GM19438 (cell line): ENCODE measurements at regions not wholly inside any gene's neighbourhood (a gene's known extent, or its start where the extent isn't known, plus 50 kb on each side); places are given as distances from the start of the nearest gene placed in this dataset.
"Not testable (repeated sequence)": the region's sequence is repeated elsewhere in the genome, so short reads cannot be mapped to it uniquely, and the experiment has no call there.

Source experiments
- ATAC-seq: cut with Tn5 transposase; IDR thresholded peaks from one replicate; pipeline ENCODE4 v1.9.1; 2021; ENCODE audit warnings: low read depth; ENCODE audit not compliant: unreplicated experiment

DNA sequence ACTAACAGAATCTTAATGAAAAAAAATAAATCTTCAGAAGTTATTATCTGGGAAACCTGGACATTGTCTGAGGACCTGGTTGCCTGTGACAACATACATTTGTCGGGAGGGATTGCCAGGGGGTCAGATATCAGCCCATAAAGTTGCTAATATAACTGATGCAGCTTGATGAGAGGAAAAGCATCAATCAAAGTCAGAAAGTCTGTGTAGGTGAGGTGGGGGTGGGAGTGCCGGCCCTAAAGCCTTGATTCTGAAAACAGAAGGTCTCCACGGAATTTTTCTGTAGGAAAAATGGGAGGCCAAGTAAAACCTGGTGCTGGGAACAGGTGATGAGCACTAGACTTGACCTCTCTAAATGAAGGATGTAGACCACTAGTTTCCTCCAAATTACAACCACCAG is 281.8 kb downstream of the FGFR2 start:
- ATAC-seq = no peak

DNA sequence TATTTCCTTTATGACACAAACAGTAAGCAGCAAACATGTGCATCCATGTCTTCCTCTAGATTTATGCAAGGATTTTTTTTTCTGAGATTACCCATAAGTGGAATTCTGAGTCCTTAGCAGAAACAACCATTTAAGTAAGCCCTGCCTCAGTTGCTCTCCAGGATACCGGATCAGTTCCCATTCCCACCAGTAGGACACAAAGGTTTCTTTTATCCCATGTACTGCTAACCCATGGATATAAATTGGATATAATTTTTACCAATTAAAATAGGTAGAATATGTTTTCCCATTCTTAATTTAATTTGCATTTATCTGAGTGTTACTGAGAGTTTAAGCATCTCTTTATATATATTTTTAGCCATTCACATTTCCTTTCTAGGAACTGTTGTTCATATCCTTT is 280.9 kb downstream of the FGFR2 start:
- ATAC-seq = no peak

- ATAC-seq = no peak
Measured at GRCh38 chr10:121322046-121322445, 276.2 kb downstream of the FGFR2 start.

DNA sequence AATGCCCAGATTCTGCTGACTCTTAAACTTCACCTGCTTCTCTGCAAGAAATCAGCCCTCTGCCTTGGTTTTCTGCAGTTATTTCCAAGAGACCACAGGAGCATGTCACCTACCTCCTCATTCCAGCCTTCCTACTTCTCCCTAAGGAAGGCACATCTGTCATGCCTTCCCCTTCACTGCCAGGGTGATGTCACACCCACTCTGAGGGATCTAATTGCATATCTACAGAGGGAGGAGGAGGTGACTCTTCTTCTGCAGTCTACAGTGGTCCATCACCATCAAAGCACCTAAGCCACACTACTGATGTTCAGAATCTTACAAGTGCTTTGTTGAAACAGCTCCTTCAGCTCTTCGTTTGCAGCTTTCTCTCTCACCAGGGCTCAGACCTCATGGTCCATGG is 275.5 kb downstream of the FGFR2 start:
- no peak for ATAC-seq

DNA sequence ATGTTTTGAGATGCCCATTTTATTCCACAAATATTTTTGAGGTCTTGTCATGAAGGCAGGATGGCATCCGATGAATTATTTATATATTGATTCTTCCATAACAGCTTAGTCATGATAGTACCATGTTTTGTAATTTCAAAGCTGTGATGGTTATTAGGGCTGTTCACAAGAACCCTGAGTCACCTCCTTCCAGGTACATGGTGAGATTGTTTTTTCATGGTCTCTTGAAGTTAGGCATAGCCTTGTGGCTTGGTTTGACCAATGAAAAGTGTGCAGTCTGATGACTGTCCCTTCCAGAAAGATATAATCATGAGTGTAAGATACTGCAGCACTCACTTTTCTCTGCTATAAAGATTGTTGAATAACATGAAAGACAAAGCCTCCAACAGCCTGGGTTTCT is 274.8 kb downstream of the FGFR2 start:
- ATAC-seq = no peak

DNA sequence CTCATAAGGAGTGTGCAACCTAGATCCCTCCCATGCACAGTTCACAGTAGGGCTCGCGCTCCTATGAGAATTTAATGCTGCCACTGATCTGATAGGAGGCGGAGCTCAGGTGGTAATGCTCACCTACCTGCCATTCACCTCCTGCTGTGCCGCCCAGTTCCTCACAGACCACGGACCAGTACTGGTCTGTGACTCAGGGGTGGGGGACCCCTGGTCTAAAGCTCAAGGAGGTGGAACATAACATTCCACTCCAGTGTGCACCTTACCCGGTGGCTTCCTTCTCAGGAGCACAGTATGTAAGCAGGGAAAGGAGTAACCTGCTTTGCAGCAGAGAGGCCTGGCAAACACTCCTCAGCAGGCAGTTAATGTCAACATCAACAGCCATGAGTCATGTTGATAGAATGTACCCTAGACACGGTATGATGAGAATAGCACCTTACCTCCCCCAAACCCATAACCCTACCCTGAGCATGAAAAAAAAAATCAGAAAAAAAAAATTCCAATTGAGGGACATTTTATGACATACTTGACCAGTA is 273.5 kb downstream of the FGFR2 start:
- ATAC-seq = no peak

DNA sequence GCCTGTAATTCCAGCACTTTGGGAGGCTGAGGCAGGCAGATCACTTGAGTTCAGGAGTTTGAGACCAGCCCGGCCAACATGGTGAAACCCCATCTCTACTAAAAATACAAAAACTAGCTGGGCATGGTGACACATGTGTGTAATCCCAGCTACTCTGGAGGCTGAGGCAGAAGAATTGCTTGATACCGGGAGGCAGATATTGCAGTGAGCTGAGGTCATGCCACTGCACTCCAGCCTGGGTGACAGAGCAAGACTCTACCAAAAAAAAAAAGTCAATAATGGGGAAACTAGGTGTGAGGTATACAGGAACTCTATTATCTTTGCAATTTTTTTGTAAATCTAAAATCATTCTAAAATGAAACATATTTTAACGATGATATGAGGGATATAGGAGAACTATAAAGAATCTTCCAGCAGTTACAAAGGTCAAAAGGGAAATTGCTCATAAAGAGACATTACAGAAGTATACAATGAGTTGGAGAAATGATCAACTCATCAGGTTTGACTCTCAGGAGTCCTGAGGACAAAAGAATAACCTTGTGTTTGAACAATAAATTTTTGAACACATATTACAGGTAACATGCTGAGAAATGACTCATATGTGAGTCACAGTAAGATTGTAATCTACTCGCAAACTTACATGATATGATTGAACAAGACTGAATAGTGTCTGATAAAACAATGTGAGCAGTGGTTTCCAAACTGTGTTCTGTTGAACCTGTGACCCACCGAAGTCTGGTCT is 272.6 kb downstream of the FGFR2 start:
- no peak for ATAC-seq

DNA sequence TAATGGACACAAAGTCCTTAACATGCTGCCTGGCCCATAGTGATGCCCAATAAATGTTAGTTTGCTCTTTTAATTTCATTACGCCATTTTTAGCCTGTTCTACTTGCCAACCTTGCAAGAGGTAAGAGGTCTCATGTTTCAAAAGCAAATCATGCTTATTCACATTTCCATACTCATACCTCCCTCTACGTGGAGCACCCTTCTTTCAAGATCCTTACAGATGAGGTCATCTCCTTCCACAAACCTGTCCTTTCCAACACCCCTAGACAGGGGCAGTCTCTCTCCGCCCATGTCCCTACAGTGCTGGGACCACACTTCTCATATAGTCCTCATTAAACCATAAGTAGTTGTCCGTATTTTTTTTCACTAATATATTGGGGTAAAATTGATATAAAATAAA is 271.3 kb downstream of the FGFR2 start:
- ATAC-seq = no peak

GRCh38 chr10:121327727-121328126 is 270.5 kb downstream of the FGFR2 start:
- no peak for ATAC-seq

DNA sequence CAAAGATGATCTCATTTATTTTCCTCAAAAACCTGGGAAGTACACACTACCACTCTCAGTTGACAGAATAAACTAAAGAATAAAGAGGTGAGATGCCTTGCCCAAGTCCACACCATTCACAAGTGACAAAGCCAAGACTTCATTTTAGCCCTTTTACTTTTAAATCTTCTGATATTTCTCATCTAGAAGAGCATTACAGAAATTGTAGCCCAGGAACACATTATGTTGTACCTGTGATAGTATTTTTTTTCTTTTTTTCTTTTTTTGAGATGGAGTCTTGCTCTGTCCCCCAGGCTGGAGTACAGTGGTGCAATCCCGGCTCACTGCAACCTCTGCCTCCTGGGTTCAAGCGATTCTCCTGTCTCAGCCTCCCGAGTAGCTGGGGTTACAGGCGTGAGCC is 268.6 kb downstream of the FGFR2 start:
- ATAC-seq = not testable (repeated sequence)

DNA sequence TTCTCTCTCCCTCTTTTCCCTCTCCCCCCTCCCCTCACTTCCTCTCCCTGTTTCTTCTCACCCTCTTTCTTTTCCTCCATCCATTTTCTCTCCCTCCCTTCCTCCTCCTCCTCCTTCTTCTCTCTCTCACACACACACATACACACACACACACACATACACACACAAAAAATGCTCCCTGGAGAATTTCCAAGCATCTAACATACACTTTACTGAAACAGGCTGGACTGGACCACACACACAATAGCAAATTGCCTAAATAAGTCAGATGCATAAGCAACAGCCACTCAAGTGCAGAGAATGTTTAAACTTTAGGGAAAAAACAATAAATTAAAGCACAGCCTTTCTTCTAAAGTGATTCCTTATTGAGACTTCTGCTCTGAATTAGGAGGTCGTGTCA is 267.7 kb downstream of the FGFR2 start:
- ATAC-seq = no peak

DNA sequence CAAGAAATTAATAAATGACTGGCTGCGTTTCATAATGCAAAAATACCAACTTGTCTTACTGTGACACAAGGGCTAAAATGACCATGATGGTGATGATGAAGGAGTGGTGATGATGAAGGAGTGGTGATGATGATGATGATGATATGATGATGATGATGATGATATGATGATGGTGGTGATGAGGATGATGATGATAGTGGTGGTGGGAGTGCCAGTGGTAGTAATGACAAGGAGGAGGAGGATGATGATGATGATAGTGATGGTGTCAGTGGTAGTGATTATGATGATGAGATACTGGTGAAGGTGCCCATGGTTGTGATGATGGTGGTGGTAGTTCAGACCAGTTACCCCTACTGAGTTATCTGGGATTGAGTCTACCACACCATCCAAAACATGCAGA is 265.9 kb downstream of the FGFR2 start:
- ATAC-seq = no peak

GRCh38 chr10:121332829-121333765 is 265.1 kb downstream of the FGFR2 start:
- no peak for ATAC-seq

GRCh38 chr10:121335386-121335925 is 262.8 kb downstream of the FGFR2 start:
- no peak for ATAC-seq

DNA sequence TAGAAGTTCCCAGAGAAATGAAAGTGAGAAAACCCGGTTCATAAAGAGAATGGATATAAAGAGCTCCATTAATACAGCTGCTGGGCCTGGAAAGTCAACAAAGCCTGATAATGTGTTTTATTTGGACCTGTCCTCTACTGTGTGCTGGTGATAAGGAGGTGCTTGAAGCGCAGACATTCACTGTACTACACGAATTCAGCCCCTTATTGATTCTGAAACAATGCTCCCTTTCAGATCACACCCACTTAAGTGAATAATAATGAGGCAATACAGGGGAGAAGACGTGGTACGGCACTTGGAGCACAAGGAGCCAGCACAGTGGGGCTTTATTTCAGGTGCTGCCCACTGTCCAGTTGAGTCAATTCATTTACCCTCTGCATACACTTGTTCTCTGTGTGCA is 260.8 kb downstream of the FGFR2 start:
- ATAC-seq = no peak

GRCh38 chr10:121338206-121338980 is 259.9 kb downstream of the FGFR2 start:
- ATAC-seq = no peak

- ATAC-seq = no peak
Measured at GRCh38 chr10:121339114-121339513, 259.1 kb downstream of the FGFR2 start.

DNA sequence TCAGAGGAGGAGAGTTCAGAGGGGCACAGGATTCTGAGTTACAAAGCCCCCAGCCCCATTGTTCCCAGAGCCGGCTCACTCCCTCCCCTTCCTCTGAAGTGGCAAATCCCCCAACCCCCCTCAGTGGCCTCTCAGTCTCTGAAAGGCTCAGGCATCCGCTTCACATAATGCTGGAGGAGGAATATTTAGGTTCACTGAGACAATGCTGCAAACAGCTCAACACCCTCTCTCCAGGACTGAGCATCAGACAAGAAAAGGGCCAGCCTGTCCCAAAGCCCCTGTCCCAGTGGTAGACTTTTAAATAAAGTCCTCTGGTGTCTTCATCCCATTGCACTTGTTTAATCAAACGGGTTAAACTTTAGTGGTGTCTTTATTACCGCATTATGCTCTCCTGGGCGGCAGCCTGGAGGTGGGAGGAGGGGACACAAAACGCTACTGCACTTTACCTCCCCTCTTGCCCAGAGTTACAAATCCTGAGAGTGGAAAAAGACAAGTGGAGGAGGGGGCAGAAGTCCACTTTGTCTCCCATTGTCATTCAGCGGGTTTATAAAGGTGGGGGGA is 257.9 kb downstream of the FGFR2 start:
- ATAC-seq = no peak

- no peak for ATAC-seq
Measured at GRCh38 chr10:121351540-121351939, 246.7 kb downstream of the FGFR2 start.

GRCh38 chr10:121352231-121352855 is 245.9 kb downstream of the FGFR2 start:
- no peak for ATAC-seq
